HG03196 (cell line): ENCODE measurements at regions not wholly inside any gene's neighbourhood (a gene's known extent, or its start where the extent isn't known, plus 50 kb on each side); places are given as distances from the start of the nearest gene placed in this dataset.
"Not testable (repeated sequence)": the region's sequence is repeated elsewhere in the genome, so short reads cannot be mapped to it uniquely, and the experiment has no call there.

Experiments used
- ATAC-seq: cut with Tn5 transposase; IDR thresholded peaks from one replicate; pipeline ENCODE4 v1.9.1; 2021; ENCODE audit not compliant: unreplicated experiment

DNA sequence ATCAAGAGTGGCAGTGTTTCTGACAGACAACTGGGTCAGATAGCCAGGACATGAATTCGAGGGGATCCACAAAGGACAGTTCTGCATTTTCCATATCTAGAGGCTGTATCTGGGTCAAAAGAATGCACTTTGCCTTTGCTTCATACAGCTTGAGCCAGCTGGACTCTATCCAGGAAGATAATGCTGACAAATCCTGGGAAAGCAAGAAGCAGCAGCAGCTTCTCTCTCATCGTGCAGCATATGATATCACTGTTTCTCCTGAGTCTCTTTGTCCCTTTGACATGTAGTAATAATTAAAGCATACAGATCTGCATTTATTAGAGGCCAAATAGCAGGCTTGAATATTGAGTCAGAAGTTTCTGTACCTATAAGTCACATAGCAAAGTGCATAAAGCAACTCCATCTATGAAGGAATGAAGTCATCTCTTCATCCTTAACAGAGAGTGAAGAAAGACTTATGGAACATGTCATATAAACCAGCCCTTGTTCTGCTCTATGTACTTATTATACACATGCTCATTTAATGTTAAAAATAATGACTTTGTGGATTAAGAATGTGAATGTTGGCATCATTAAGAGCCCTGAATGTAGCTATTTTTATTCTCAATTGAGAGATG is 236.8 kb upstream of the GBE1 start:
- ATAC-seq, result no peak

DNA sequence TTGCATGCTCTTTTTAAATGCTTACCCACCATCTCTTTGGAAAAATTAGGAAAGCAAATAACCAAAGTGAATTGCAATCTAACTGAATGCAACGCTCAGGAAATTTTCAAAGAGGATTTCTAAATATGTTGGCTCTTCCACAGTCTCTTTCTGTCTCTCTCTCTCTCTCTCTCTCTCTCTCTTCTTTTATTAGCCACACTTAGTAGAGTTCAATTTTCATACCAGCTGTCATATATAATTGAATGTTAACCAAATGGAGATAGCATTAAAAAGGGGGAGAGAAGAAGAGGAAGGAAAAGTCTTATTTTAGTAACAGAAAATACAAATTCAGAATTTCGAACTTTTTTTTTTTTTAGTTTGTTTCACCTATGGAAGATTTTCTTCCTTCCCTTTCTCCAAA is 235.9 kb upstream of the GBE1 start:
- no peak for ATAC-seq

DNA sequence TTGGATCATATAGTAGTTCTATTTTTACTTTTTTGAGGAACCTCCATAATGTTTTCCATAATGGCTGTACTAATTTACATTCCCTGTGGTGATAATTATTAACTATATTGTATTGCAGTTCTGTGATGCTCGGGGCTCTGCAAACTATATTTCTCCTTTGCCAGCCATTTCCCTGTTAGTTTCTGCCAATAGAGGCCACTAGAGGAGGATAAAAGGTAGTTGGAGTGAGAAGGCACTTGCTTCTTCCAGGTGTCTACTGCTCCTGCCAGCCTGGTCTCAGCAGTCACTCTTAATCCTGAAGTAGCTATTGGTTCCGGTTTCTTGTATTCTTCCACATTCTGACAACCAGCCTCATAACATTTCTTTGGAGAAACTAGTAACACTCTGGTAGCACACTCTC is 233.9 kb upstream of the GBE1 start:
- ATAC-seq, result no peak

DNA sequence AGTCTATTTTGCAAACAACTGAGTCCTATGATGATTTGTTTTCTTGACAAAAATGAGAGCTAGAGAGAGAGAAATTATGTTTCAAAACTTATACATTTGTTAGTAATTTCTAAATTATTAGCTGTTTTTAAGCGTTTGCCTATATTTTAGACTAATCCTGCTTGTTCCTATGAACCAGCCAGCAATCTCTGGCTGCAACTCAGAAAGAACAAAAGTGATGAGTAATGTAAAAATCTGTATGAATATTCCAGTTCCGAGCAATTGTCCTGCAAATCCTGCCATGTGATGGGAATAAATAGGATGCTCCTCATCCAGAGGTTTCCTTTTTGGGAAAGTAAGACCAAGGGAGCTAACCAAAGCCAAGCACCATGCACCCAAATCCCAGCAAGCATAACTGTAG is 228.3 kb upstream of the GBE1 start:
- no peak for ATAC-seq

DNA sequence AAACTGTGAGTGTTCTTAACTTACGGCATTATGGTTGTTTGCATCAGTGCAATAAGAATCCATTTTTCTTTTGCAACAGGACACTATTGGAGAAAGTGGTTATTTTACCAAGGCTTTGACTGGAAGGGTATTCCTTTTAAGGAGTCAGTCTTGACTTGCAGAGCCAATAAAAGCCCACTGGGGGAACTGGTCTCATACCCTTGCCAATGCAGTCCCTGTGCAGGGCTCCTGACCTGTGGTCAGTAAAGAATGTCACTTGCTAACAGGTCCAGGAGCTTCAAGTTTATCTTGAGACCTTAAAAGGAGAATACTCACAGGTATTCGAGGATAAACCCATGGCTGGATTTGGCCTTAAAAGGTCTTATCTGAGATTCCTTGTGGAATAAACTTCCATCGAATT is 227.8 kb upstream of the GBE1 start:
- ATAC-seq, result no peak

DNA sequence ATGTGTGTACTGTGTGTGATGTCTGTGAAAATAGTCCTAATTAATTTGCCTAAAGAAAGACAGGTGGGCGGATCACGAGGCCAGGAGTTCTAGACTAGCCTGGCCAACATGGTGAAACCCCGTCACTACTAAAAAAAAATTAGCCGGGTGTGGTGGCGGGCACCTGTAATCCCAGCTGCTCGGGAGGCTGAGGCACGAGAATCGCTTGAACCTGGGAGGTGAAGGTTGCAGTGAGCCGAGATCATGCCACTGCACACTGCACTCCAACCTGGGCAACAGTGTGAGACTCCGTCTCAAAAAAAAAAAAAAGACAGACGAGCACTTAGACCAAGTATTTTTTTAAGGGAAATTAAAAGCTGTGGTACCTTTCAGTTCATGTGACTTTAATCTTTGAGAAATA is 226.0 kb upstream of the GBE1 start:
- not testable (repeated sequence) for ATAC-seq

DNA sequence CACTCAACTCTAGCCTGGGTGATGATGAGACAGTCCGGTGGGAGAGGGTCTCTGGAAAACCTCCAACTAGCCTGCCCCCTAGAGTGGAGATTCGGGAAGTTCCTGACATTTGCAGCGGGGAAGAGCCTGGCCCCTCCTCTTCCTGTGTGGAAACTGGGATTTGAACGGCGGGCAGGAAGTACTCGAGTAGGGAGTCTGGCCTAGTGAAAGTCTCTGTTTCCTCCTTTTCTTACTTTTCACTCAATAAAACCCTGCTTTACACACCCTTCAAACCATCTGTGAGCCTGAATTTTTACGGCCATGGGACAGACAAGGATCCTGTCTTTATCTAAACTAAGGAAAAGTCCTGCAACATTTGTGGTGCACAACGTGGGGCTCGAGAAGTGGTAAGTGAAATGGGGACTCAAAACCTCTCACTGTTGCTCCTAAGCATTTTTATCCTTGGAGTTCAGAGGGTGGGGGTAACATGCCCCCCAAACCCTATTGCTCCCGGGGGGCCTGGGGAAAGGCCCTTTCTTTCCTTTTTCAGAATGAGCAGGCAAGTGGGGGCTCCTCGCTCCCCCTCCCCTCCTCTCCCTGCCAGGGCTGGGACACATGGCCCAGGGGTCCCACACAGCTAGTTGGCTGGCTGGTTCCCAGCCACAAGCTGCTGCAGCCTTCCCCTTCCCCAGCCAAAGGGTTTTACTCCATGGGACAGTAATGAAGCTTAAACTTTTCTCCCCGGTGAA is 224.7 kb upstream of the GBE1 start:
- ATAC-seq, result no peak

DNA sequence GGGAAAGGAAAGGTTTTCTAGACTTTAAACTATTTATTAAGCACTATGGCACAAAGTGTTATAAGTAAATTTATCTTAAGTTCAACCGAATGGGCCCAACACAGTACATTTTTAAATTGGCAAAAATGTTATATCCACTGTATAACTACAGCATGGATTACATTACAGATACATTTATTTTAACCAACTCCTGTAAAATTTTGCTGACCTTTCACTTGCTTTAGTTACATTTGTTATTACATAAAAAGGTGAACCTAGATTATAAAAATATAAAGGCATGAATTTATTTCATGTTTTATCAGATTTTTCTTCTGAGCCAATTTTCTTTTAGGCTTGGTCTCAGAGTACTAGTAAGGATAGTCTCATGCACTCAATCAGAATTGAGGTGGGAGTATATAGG is 221.9 kb upstream of the GBE1 start:
- no peak for ATAC-seq

DNA sequence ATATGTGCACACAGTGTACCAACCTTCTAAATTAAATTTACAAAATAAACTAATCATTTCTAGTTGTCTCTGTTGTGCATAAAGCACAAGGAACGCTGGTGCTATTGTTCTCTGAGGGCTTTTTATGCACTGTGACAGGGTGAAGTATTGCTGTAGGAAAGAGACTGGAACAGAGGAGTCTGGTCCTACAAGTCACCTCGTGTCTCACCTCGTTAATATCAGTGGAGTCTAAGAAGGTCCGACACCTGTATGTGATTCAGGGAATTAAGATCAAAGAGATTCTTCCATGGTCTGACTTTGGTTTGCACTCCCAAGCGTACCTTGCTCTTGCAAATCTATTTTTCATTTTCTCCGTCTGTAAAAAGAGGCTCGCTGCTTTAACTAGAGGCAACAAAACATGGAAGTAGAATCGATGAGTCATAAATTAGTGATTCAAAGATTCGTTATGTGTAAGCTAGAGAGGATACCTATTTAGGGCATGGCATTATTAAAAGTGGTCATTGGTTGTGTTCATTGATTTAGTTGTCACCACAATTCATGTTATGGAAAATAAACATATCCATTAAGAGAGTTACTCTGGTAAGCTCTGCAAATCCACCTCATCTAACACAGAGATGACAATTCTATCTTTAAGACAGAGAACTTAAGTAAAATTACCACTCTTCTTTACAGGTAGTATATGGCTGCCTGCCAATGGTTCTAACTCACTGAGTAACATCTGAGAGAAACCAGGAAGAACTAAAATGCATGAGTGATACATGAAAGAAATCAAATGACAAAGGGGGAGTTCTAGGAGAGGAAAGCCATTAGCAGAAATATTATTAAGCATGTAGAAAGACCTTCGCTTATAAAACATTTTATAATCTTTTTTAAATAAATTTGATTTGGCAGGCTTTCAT is 219.4 kb upstream of the GBE1 start:
- no peak for ATAC-seq

DNA sequence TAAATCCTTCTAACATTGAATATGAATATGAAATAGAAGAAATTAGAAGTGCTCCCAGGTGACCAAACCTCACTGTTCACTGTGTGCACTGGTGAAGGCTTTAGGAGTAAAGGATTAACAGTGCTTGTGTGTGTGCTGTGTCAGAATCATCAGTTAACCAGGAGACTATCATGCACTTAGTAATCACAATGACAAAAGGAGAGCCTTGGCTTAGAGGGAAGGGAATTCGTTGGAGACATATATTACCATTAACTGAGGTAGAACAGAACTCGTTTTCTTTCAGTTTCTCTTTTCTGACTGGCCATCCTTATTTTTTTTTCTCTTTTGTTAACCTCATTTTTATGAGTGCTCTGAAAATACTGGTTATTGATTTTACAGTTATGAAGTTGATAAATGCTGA is 213.3 kb upstream of the GBE1 start:
- ATAC-seq, result no peak

DNA sequence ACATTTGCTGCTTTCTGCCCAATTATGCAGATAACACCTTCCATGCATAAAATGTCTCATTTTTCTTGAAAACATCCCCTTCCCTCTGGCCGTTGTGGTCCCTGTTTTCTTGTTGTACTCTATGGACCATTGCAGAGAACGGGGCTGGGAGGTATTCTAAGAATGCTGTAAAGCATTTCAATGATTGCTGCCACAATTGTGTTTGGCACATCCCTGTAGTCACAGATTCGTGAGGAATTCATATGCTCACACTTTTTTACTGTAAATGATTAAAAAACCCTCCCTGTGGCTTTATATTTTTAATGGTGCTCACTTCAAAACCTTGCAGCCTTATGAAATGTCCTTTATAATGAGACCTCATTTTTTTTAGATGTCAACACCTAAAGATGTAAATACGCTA is 207.2 kb upstream of the GBE1 start:
- ATAC-seq, result no peak

DNA sequence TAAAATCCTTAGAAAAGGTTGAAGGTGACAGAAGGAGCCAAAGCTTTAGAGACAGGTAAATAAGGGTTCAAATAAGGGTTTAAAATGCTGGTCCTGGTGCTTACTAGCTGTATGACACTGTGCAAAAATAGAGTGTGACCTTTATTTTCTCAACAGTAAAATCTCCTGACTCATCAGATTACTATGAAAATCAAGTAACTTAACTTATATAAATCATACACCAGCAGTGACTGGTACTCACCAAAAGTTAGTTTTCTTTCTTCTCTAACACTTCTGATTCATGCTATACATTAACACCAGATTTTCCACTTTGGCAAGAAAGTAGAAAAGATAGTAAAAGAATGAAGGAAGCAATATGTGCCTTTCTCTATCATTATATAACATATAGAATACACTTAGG is 205.9 kb upstream of the GBE1 start:
- ATAC-seq, result no peak

DNA sequence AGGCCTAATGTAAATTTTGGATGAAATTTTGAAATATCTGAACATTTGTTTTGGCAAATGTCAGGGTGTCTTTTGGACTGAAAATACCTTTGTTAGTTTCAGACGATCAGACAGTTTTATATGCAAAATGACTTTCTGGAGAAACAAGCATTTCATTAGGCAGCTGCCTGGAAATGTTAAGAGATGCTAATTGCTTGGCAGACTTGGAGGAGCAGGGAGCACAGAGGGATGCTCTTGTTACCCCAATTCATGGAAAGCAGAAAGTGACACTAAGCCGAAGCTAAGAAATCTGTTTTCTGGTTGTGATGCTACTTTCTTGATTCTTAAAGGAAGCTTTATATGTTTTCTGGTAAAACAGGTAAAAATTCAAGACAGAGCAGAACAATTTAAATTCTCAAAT is 204.3 kb upstream of the GBE1 start:
- ATAC-seq, result no peak

DNA sequence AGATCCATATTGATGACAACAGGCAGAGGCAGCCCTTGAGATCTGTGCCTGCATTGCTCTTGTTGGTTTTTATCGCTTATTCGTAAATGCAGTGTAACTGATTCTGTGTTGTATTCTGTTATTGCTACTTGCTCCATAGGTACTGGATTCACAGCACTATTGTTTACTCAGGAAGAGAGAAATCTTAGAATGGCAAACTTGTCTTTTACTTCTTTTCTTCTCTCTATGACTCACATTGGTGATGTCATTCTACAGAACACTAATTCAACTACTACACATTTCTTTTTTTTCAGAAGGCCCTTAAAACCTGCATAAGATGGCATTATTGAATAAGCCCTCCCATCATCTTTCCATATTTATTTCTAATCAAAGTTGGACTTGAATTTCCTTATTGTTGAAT is 201.0 kb upstream of the GBE1 start:
- no peak for ATAC-seq

DNA sequence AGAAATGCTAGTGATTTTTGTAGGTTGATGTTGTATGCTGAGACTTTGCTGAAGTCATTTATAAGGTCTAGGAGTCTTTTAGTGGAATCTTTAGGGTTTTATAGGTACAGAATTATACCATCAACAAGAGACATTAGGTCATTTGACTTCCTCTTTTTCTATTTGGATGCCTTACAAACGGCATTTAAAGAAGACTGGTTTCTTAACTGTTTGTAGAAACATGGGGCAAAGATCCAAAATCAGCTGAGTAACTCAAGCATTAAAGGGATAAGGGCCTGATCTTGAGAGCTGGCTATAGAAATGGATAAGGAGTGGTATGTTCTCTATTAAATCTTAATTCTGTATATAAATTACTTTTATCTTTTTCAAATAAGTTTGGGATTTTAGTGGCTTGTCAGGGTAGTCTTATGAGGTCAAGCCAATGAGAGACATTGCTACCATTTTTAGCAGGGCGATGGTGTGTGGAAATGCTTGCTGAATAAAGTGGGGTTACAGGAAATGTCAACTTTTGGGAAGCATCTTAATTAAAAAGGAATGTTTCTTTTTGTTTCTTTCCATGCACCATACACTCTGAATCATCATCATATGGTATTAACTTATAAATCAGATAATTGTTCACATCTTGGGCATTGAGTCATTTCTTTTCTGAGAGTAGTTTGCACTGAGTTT is 197.7 kb upstream of the GBE1 start:
- ATAC-seq, result no peak

DNA sequence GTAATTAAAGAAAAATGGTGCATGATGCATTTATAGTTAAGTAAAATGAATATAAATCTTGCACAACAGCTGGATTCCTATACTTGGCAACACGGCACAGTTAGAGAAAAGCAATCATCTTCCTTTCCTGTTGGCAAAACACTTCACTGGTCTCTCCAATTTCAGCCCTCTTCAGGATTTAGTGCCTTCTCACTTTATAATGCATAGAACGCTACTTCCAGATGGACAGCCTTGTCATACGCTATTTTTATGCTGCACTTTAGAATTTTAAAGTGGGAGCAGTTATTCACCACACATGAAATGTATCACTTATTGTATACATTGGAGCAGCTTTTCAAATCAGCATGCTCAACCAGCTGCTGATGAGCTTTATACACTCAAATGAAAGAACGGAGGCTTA is 194.4 kb upstream of the GBE1 start:
- no peak for ATAC-seq

DNA sequence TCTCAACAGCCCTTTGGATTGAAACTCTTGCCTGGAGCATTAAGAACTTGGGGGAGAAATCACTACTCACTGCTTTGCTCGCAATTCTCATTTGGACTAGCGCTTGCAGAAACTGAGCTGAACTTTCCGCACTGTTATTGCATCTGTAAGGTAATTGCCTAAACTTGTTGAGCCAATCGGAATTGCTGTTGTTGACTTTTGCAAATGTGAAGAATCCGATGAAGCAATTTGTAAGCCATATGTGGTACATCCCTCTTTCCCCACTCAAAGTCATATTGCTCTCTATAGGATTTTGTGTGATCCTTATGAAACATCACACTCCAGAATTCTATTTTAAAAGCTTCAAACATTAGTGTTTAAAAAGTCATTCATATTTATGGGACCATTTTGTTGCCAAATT is 191.7 kb upstream of the GBE1 start:
- ATAC-seq, result no peak

DNA sequence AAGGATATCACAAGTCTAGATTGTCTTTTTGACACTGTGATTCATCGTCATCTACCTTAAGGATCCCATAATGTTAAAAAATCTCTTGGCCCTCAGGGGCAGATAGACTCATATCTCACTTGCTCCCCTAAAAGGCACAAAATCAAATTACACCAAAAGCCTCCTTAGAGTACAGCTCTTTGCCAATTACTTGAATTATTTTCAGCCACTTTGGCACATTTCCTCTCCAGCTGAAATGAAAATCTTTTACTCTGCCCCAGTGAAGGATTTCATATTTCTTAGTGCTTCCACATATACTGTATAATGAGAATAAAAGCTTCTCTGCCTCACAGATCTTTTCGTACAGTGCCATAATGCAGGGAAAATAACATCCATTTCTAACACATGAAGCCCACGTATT is 190.7 kb upstream of the GBE1 start:
- no peak for ATAC-seq

DNA sequence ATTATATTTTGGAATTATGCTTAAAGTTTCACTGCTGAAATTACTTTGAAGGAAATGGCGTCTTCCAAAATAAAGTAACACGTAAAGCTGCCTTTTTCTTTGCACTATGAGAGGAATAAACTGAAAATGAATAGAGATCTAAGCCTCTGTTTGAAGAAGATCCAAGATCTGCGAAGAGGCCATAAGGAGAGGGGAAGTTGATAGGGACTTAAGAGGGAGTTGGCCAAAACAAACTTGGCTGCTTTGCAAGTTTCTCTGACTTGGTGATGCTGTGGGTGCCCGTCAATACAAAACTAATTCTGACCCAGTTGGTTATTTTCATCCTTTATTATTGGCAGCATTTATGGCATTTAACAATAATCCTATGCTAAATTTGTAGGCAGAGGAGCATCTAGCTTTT is 190.2 kb upstream of the GBE1 start:
- ATAC-seq, result no peak

DNA sequence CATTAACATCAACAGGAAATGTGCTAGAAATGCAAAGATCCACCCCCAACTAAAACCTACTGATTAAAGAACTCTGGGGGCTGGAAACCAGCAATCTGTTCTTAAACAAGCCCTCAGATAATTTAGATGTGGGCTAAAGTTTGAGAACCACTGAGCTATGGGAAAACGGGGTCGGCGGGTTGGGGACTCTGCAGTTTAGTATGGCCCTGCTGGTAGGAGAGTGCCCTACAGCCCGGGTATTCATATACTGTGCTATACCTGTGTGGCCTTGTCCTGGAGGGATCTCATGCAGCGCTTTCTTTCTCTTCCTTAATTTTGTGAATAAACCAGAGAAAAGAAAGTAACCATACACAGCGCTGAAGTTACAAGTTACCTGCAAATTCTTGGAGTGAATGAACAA is 189.7 kb upstream of the GBE1 start:
- ATAC-seq, result no peak

DNA sequence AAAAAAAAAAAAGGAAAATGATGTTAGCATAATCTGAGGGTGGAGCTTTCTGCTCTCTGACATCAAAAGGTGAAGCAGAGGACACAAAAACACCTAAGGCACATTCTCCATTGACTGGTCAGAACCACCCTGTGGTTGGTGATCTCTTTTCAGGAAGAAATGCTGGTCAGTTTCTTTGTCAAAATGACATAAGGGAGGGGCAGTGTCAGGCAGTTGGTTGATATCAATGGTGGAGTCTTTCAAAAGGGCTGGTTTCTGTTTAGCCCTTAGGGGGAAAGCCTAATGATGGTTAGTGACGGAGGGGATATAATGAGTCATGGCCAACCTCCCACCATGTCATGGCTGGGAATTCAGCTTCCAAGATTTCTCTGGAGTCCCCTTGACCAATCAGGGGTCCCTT is 185.9 kb upstream of the GBE1 start:
- ATAC-seq, result no peak

DNA sequence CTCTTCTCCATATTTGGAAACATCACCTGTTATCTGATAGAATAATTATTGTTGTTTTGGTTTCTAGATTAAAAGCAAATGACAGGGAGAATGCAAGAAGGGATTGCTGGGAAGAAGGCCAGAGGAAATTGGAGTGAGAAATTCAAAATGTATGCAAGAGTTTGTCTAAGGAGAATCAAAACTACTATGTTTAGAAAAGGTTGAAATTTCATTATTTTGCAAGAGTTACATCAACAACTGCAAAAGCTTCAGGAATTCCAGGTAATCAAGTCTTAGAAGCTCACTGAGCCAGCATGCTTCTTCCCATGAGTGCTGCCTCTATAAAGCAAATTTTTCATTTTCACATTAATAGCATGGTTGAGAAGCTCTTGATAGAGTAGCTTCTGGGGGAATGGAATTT is 177.2 kb upstream of the GBE1 start:
- ATAC-seq, result no peak
